Adrenal gland (tissue), 9 donors: ENCODE measurements at regions not wholly inside any gene's neighbourhood (a gene's known extent, or its start where the extent isn't known, plus 50 kb on each side); places are given as distances from the start of the nearest gene placed in this dataset.

Experiments used
- DNase-seq, 7 donors: peaks; one replicate each; pipeline ENCODE4 v3.0.0-alpha.2; 2019 to 2020
- H3K27ac ChIP-seq, 5 donors: fragments of 200-600 bp; sonication (generic) in 4 of 5; 1 replicate in 3 of 5; 2 replicates in 2 of 5; pipeline versions ENCODE4 v1.5.1 to v1.8.0; 2016 to 2020; ENCODE audit warnings: mild to moderate bottlenecking in 1 of 5
- H3K27me3 ChIP-seq: fragments of 200-600 bp; 2 replicates; pipeline ENCODE4 v1.8.0; 2021
- H3K36me3 ChIP-seq, 2 donors: fragments of 200-600 bp; replicated peaks in 1 of 2; 1 replicate in 1 of 2; 2 replicates in 1 of 2; pipeline versions ENCODE4 v1.5.1 to v1.8.0; 2018 to 2022
- H3K4me1 ChIP-seq, 2 donors: fragments of 200-600 bp; replicated peaks in 1 of 2; 1 replicate in 1 of 2; 2 replicates in 1 of 2; pipeline versions ENCODE4 v1.5.1 to v1.8.0; 2018 to 2021
- H3K4me3 ChIP-seq, 4 donors: fragments of 200-600 bp; sonication (generic) in 3 of 4; one replicate each; pipeline ENCODE4 v1.5.1; 2016 to 2018
- H3K9me3 ChIP-seq, 3 donors: fragments of 200-600 bp; sonication (generic) in 1 of 3; replicated peaks in 1 of 3; 1 replicate in 2 of 3; 2 replicates in 1 of 3; pipeline versions ENCODE4 v1.5.1 to v1.8.0; 2016 to 2021
- POLR2A ChIP-seq, 2 donors: fragments of 450-650 bp; IDR thresholded peaks; one replicate each; pipeline ENCODE4 v1.6.1; 2017; ENCODE audit warnings: antibody characterized with exemption in 2 of 2, mild to moderate bottlenecking in 2 of 2, moderate library complexity in 1 of 2
- WGBS, 4 donors: extraction: QIAGEN DNeasy Blood & Tissue Kit in 2 of 4; methylation state at CpG; one replicate each; pipeline versions ENCODE4 v1.1.5 to v1.1.7; 2013 to 2017; 5-methylcytosine and 5-hydroxymethylcytosine counted together
- intact Hi-C, 2 donors: fragments of 100-400 bp; cut with DNase I; formaldehyde crosslinking; loops; one replicate each; pipeline versions ENCODE4 v1.14.1 to v1.15.0; 2022 to 2023
- TF ChIP-seq, protein P1 (sequence below), 6 experiments: fragments of 450-650 bp in 4 of 6; fragments of 200-600 bp in 2 of 6; sonication (generic) in 1 of 6; IDR thresholded peaks; 1 replicate in 5 of 6; 2 replicates in 1 of 6; pipeline versions ENCODE4 v1.5.1 to v1.8.0; 2016 to 2021; ENCODE audit warnings: antibody characterized with exemption in 6 of 6, mild to moderate bottlenecking in 2 of 6, moderate library complexity in 1 of 6
- donor health status: healthy with polysubstance abuse.
- donor health status: Bipolar disorder and iron deficiency.
- donor health status: DM: yes; HTN: yes; CAD: no.
- donor health status: DM: no; HTN: no; CAD: no.
- donor health status: DM: no; HTN: no; CAD: no.

DNA sequence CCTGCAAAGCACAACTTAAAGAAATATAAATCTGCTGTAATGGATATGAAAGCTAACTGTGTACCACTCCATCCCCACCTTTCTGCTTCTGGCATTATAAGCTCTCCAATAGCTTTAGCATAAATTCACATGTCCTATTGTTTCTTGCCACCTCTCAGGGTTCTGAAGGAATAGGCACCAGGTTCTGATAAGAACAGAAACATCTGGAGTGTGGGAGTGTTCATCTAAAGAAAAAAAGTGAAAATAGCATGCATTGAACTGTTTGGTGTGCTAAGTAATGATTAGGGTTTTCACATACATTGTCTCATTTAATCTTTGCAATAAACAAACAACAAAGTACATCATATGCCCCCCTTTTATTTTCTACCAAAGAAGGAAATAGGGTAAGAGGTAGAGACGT lies 72.3 kb downstream of the FAM76B start:
- Histone ChIP-seq H3K27me3 (no peaks in the 10 kb centered on the region), H3K4me3 (no peak overlapping the region), H3K36me3 (no peaks in the 10 kb centered on the region), H3K4me1 (no peaks in the 10 kb centered on the region), H3K9me3 (no peaks in the 10 kb centered on the region), H3K27ac (no peak overlapping the region)
- DNase-seq = no peak
- TF ChIP-seq, protein P1, sequence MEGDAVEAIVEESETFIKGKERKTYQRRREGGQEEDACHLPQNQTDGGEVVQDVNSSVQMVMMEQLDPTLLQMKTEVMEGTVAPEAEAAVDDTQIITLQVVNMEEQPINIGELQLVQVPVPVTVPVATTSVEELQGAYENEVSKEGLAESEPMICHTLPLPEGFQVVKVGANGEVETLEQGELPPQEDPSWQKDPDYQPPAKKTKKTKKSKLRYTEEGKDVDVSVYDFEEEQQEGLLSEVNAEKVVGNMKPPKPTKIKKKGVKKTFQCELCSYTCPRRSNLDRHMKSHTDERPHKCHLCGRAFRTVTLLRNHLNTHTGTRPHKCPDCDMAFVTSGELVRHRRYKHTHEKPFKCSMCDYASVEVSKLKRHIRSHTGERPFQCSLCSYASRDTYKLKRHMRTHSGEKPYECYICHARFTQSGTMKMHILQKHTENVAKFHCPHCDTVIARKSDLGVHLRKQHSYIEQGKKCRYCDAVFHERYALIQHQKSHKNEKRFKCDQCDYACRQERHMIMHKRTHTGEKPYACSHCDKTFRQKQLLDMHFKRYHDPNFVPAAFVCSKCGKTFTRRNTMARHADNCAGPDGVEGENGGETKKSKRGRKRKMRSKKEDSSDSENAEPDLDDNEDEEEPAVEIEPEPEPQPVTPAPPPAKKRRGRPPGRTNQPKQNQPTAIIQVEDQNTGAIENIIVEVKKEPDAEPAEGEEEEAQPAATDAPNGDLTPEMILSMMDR (IDR thresholded peaks at IDR 0.05) = no peak
- no peak for TF ChIP-seq POLR2A (IDR thresholded peaks at IDR 0.05)
- intact Hi-C loops = no loop called here
- 0 to 77% (median 43%) methylated on average over 1 of the region's 1 CpG for WGBS, 4 donors

DNA sequence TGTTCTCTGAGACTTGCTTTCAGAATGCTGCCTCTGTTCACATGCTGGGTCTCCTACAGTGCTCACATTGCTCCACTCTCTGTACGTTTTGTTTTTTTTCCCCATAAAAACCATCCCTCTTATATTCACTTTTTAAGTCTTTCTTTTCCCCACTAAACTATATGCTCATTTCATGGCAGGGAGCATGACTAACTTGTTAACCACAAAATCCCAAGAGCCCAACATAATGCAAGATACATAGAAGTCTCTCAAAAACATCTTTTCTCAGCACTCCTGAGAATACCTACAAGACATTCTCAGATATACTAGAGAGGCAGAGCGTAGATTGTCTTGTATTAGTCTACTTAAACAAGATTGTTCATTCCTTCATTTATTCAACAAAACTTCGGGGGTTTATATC lies 73.3 kb downstream of the FAM76B start:
- peaks cover 0 to 3% of the 10 kb centered on the region in 2 donors for H3K4me1 ChIP-seq
- 70 to 85% (median 78%) methylated on average over 3 of the region's 3 CpGs for WGBS, 4 donors
- no peak for DNase-seq
- H3K4me3 ChIP-seq = no peak overlapping the region
- H3K27ac ChIP-seq = no peak overlapping the region
- TF ChIP-seq, protein P1 (IDR thresholded peaks at IDR 0.05) = no peak
- no peak for TF ChIP-seq POLR2A (IDR thresholded peaks at IDR 0.05)
- H3K9me3 ChIP-seq = no peaks in the 10 kb centered on the region
- no peaks in the 10 kb centered on the region for H3K36me3 ChIP-seq
- H3K27me3 ChIP-seq = no peaks in the 10 kb centered on the region
- intact Hi-C loops = no loop called here

DNA sequence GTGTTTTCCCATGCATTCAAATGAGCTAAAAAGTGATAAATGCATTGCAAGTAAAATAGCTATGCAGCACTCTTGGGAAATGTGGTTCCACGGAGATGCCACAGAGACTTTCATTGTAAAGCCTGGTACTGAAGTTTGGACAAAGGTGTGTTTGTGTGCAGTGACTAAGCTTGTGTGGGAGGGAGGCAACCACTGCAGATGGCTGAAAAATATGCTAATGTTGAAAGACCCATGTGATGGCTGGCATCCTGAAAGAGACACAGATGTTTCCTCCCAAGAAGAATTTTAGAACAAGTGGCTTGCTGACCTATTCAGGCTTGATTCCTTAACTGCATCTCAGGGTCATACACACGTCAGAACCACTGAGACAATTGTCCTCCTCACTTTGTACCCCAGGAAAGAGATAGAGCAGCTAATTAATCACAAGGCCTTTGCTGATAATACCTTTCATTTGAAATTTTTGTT lies 73.8 kb downstream of the FAM76B start:
- H3K4me3 ChIP-seq = no peak overlapping the region
- H3K36me3 ChIP-seq = no peaks in the 10 kb centered on the region
- no peaks in the 10 kb centered on the region for H3K9me3 ChIP-seq
- 33 to 44% (median 39%) methylated on average over 2 of the region's 2 CpGs for WGBS, 4 donors
- H3K27me3 ChIP-seq = no peaks in the 10 kb centered on the region
- H3K4me1 ChIP-seq = peaks cover 0 to 3% of the 10 kb centered on the region in 2 donors
- intact Hi-C loops = no loop called here
- DNase-seq = no peak
- H3K27ac ChIP-seq = no peak overlapping the region
- TF ChIP-seq, protein P1 (IDR thresholded peaks at IDR 0.05) = no peak
- TF ChIP-seq POLR2A (IDR thresholded peaks at IDR 0.05) = no peak

DNA sequence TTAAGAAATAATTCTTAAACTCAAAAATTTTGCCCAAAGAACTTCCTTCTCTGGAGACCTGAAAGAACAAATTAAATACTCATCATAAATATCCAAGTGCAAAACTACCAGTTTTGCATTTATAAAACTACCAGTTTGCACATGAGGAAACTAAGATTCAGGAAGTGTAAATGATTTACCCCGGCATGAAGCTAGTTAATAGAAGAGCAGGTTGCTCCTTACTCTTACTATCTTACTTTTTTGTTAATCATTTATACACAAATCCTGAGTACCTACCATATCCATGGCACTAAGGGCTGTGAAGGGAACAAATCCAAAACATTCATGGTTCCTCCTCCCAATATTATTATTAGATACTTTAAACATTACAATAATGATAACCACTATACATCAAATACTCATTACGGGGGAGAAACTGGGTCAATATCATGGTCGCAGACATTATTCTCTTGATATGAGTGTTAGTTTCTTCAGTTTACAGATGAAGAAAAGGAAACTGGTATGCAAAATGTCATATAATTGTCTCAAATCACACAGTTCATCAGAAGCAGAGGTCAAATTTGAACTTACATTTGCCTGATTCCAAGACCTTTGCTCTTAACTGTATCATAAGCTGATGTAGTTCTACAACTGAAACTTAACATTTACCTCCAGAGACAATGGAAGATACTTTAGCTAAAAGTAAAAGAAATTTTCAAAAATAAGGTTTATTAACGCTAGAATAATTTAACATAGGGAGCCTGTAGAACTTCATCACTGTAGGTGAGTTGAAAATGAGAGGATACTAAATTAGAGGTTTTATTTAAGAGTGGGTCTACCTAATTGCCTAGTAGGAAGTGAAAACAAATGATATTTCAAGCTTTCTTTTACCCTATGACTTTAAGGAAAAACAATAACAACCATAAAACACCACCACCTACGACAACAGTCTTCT lies 74.5 kb downstream of the FAM76B start:
- WGBS, 4 donors = 79 to 87% (median 81%) methylated on average over 5 of the region's 5 CpGs
- DNase-seq = no peak
- Histone ChIP-seq H3K9me3 (no peaks in the 10 kb centered on the region), H3K4me1 (peaks cover 0 to 3% of the 10 kb centered on the region in 2 donors), H3K27ac (no peak overlapping the region), H3K27me3 (no peaks in the 10 kb centered on the region), H3K36me3 (no peaks in the 10 kb centered on the region), H3K4me3 (no peak overlapping the region)
- TF ChIP-seq POLR2A (IDR thresholded peaks at IDR 0.05) = no peak
- TF ChIP-seq, protein P1 (IDR thresholded peaks at IDR 0.05) = no peak
- intact Hi-C loops = no loop called here
